AG09319 (cell line): ENCODE measurements at regions not wholly inside any gene's neighbourhood (a gene's known extent, or its start where the extent isn't known, plus 50 kb on each side); places are given as distances from the start of the nearest gene placed in this dataset.
A peak's percentile ranks its signal among the peaks of the same experiment; 100 is the strongest.

Experiments
- DNase-seq: peaks from one replicate; pipeline ENCODE4 v3.0.0-alpha.2; 2010; ENCODE audit warnings: low read depth; ENCODE audit errors: extremely low read depth
- TF ChIP-seq, protein P1 (sequence below): IDR thresholded peaks from 2 replicates; pipeline ENCODE4 v1.5.1; 2011; ENCODE audit warnings: low read depth, mild to moderate bottlenecking, inconsistent platforms, low read length, moderate library complexity

DNA sequence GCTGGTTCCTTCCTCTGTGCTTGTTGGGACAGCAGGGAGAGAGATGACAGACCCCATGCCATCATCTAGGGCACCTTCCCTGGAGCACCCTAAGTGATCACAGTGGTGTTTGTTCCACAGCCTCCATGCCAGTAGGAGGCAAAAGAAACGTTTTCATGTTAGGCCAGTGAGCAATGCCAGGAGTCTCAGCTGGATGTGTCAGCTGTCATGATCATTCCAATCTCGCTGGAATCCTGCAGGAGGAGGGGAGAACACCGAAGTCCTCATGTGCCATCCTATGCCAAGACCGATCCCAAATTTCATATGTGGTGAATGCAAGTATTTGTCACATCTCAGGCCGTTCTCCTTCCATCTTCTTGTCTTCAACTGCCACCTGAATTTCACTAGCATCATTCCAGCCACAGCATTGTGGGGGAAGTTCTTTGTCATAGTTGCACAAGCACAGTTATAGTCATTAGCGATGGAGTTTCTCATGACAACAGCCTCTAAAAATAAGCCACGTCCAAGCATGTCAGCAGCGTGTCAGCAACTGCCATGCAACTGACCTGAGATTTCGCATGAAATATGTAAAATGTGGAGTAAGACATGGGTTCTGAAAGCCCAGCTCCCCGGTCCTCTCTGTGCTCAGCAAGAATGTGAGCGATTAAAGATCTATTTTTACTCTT is 97.2 kb upstream of the DNAH5 start:
- DNase-seq, result no peak
- TF ChIP-seq, protein P1, sequence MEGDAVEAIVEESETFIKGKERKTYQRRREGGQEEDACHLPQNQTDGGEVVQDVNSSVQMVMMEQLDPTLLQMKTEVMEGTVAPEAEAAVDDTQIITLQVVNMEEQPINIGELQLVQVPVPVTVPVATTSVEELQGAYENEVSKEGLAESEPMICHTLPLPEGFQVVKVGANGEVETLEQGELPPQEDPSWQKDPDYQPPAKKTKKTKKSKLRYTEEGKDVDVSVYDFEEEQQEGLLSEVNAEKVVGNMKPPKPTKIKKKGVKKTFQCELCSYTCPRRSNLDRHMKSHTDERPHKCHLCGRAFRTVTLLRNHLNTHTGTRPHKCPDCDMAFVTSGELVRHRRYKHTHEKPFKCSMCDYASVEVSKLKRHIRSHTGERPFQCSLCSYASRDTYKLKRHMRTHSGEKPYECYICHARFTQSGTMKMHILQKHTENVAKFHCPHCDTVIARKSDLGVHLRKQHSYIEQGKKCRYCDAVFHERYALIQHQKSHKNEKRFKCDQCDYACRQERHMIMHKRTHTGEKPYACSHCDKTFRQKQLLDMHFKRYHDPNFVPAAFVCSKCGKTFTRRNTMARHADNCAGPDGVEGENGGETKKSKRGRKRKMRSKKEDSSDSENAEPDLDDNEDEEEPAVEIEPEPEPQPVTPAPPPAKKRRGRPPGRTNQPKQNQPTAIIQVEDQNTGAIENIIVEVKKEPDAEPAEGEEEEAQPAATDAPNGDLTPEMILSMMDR, result no peak

DNA sequence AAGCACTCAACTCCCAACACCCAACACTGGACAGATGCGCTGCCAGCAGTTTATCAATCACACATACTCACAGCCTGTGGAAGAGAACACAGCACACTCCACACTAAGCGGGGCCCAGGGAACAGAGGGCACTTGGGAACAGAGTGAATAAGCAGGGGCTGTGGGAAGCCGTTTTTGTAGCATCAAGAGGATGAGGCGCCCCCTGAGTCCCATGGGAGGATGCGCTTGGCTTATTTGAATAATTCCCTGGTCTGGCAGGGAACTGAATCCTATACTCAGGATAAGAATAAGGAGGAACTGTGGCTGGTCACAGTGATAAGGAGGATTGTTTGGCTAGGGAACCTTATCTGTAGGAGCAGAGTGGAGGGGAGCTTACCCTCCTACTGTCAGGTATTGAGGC is 96.1 kb upstream of the DNAH5 start:
- DNase-seq, result no peak
- TF ChIP-seq, protein P1, result no peak

DNA sequence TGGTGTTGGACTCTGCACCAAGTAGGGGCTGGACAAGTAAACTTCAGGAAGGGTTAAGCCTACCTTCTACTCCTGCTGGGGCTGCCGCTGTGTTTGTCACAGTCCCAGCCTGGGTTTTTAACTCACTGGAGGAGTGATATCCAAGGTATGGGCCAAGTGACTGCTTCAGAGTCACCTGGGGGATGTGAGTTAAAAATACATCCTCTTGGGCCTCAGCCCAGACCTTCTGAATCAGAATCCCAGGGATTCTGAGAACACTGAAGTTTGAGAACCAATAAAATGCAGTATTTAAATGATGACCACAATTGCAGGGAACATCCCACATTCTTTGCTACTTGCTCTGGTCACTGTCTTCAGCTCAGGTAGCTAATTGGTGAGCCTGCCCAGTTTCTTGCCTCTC is 95.1 kb upstream of the DNAH5 start:
- no peak for DNase-seq
- TF ChIP-seq, protein P1, result no peak

DNA sequence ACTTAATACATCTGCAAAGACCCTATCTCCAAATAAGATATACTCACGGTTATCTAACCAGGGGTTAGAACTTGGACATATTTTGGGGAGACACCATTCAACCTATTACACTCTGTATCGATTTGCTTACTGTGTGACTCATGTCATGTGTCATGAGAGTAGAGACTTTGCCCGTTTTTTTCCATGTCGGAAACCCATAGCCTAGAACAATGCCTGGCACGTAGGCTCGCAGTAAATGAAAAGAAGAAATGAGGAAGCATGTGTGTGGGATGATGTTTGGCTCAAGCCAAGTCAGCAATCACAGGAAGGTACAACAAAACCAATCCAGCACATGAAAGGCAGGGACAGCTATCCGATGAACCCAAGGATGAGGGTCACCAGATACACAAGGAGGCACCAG is 94.6 kb upstream of the DNAH5 start:
- no peak for DNase-seq
- TF ChIP-seq, protein P1, result no peak

DNA sequence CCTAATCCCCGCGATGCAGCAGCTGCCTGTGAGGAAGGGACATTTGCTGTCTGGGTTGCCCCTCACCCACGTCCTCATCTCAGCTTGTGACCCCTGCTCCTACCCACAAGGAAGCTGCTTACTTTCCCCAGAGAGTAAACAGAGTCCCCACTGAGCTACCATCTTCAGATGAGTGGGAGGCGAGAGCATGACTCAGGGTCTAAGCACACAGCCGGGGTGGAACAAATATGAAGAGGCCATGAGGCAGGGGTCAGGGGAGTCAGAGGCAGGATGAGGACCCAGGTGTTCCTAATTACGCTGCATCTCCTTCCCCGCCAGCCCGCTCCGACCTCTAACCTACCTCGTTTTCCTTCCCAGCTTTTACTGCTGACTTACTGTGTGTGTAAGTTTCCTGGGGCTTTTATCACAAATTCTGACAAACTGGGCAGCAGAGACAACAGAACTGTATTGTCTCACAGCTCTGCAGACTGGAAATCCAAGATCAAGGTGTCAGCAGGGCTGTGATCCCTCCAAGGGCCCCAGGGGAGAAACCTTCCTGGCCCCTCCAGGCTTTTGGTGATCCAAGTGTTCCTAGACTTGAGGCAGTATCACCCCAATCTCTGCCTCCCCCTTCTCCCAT is 94.0 kb upstream of the DNAH5 start:
- DNase-seq, result peak; percentile 57
- TF ChIP-seq, protein P1, result no peak

DNA sequence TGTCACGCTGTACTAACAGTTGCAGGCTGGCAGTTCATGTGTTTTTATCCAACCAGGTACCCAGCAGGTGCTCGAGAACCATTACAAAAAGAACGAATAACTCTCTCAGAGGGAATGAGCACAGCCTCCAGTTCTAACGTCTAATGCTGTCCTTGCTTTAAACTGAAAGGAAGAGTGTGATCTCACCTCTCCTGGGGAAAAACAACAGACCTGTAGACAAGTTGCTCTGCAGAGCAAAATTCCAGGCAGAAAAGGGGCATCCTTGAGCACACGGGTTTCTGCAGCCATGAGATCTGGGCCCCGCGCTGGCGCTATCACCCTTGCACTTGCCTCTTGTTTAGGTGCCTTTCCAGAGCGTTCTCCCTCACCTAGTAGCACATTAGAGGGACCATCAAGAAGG is 92.5 kb upstream of the DNAH5 start:
- TF ChIP-seq, protein P1, result no peak

DNA sequence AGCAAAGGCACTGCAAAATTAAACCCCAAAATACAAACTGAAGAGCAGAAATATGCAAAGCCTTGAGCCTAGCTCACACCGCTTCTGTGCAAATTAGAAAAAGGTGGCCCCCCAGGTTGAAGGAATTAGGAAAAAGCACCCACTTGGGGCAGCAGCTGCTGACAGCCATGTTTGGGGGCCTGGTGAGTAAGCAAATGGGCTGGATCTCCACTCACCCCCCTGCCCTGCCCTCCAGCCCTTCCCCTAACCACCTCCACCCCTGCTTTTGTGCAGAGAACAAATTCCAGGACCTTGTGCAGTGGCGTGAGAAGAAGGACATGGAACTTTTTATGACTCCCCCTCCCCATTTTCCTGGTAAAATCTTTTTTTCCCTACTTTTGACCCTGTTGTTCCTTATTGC is 92.0 kb upstream of the DNAH5 start:
- TF ChIP-seq, protein P1, result no peak
- DNase-seq, result no peak

More for the DNA sequence above, 92.5 kb upstream of the DNAH5 start:
- DNase-seq, result no peak
